Memory B cell (primary cell): ENCODE measurements at regions not wholly inside any gene's neighbourhood (a gene's known extent, or its start where the extent isn't known, plus 50 kb on each side); places are given as distances from the start of the nearest gene placed in this dataset.

Experiments used
- ATAC-seq: fragments of 150-1000 bp; cut with Tn5 transposase; 2 replicates; pipeline ENCODE4 v1.10.0; 2021; ENCODE audit warnings: low read depth, mild to moderate bottlenecking, moderate library complexity
- DNase-seq, 2 donors: peaks; one replicate each; pipeline ENCODE4 v3.0.0; 2022; ENCODE audit warnings: low spot score in 2 of 2
- H3K27ac Mint-ChIP-seq: one replicate; pipeline ENCODE4 v1.8.0; 2022; ENCODE audit warnings: mild to moderate bottlenecking, moderate library complexity, mixed read lengths
- H3K27me3 Mint-ChIP-seq: one replicate; pipeline ENCODE4 v1.8.0; 2022; ENCODE audit warnings: mixed read lengths
- H3K36me3 Mint-ChIP-seq: one replicate; pipeline ENCODE4 v1.8.0; 2022; ENCODE audit warnings: mild to moderate bottlenecking, mixed read lengths
- H3K4me1 Mint-ChIP-seq: one replicate; pipeline ENCODE4 v1.8.0; 2022; ENCODE audit warnings: mixed read lengths
- H3K4me3 Mint-ChIP-seq: one replicate; pipeline ENCODE4 v1.8.0; 2022; ENCODE audit warnings: mild to moderate bottlenecking, moderate library complexity, mixed read lengths
- H3K9me3 Mint-ChIP-seq: one replicate; pipeline ENCODE4 v1.8.0; 2022; ENCODE audit warnings: mixed read lengths

- H3K4me1 Mint-ChIP-seq = peaks cover 41% of the 10 kb centered on the region
Observed at GRCh38 chr17:77438241-77439188, 297.7 kb downstream of the SEC14L1 start.

GRCh38 chr17:77439189-77440018 is 298.6 kb downstream of the SEC14L1 start:
- Mint-ChIP-seq H3K27me3 (no peaks in the 10 kb centered on the region), H3K9me3 (no peaks in the 10 kb centered on the region), H3K4me3 (peak overlapping the region; percentile 64), H3K4me1 (peaks cover 46% of the 10 kb centered on the region), H3K27ac (peak overlapping the region; percentile 92), H3K36me3 (no peaks in the 10 kb centered on the region)
- no peak for ATAC-seq
- DNase-seq = no peak

More at GRCh38 chr17:77438241-77439188, 297.7 kb downstream of the SEC14L1 start:
- no peaks in the 10 kb centered on the region for H3K27me3 Mint-ChIP-seq
- H3K4me3 Mint-ChIP-seq = peak overlapping the region; percentile 64
- no peaks in the 10 kb centered on the region for H3K9me3 Mint-ChIP-seq
- no peak for ATAC-seq
- DNase-seq = no peak
- peak overlapping the region; percentile 92 for H3K27ac Mint-ChIP-seq
- no peaks in the 10 kb centered on the region for H3K36me3 Mint-ChIP-seq

- Mint-ChIP-seq H3K4me1 (peaks cover 54% of the 10 kb centered on the region), H3K4me3 (peak overlapping the region; percentile 65), H3K27ac (peak overlapping the region; percentile 92), H3K9me3 (no peaks in the 10 kb centered on the region), H3K36me3 (no peaks in the 10 kb centered on the region), H3K27me3 (no peaks in the 10 kb centered on the region)
- ATAC-seq (no peak), DNase-seq (no peak)
Observed at GRCh38 chr17:77440560-77440981, 299.8 kb downstream of the SEC14L1 start.

DNA sequence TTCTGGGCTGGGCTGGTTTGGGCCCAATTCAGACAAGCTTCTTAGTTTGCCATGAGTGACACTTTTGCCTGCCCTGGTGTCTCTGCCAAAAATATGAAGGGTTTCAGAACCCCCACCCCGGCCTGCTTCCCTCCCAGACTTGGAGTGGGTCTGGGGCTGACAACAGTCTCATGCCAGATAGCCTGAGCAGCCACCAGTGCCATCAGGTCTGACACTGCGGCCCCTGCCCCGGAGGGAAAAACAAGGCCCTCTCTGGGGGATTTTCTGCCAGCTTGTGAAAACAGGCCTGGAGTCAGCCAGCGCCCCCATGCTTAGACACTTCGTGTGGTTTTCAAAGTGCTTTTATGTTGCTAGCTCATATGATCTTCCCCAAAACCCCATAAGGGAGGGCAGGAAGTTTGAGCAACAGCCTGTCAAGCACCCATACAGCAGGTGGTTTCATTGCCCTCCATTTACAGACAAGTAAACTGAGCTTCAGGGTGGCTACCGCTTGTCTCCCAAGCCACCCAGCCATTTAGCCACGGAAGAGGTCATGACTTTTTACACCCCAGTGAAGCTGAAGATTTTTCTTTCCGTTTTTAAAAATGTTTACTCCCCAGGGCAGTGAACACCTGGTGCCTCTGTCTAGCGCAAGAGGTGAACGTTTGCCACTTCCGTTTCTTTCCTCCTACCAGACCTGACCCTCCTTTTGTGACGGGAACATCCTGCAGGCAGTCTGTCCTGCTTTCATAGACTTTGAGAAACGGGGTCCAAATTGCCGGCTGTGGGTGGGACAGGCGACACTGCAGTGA is 300.6 kb downstream of the SEC14L1 start:
- H3K9me3 Mint-ChIP-seq = no peaks in the 10 kb centered on the region

DNA sequence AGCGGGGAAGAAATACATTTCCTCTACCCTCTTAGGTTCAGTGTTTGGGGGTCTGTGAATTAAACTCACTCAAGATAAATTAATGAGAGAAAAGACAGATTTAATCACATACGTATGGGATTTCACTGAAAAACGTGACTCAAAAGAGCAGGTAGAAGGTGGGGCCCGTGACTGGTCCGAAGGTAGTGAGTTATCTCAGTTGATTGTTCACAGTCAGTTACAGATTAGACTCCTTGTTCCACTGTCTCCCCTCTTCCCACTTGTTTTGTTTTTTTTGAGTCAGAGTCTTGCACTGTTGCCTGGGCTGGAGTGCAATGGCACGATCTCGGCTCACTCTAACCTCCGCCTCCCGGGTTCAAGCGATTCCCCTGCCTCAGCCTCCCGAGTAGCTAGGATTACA is 301.2 kb downstream of the SEC14L1 start:
- DNase-seq = no peak
- H3K4me3 Mint-ChIP-seq = peak overlapping the region; percentile 69
- H3K9me3 Mint-ChIP-seq = no peaks in the 10 kb centered on the region
- peak overlapping the region; percentile 92 for H3K27ac Mint-ChIP-seq
- peaks cover 59% of the 10 kb centered on the region for H3K4me1 Mint-ChIP-seq
- H3K27me3 Mint-ChIP-seq = no peaks in the 10 kb centered on the region
- no peaks in the 10 kb centered on the region for H3K36me3 Mint-ChIP-seq
- no peak for ATAC-seq

More for the DNA sequence above, 300.6 kb downstream of the SEC14L1 start:
- peak; percentile 79 to 80 for DNase-seq
- Mint-ChIP-seq H3K4me3 (peak overlapping the region; percentile 69), H3K27ac (peak overlapping the region; percentile 92), H3K36me3 (no peaks in the 10 kb centered on the region), H3K27me3 (no peaks in the 10 kb centered on the region), H3K4me1 (peaks cover 54% of the 10 kb centered on the region)
- ATAC-seq = peak; percentile 62

GRCh38 chr17:77442976-77443747 is 302.4 kb downstream of the SEC14L1 start:
- H3K27ac Mint-ChIP-seq = peak overlapping the region; percentile 92
- H3K27me3 Mint-ChIP-seq = no peaks in the 10 kb centered on the region
- no peaks in the 10 kb centered on the region for H3K36me3 Mint-ChIP-seq
- H3K9me3 Mint-ChIP-seq = no peaks in the 10 kb centered on the region
- DNase-seq = no peak
- ATAC-seq = no peak
- peaks cover 60% of the 10 kb centered on the region for H3K4me1 Mint-ChIP-seq
- peak overlapping the region; percentile 24 for H3K4me3 Mint-ChIP-seq

- ATAC-seq (no peak), DNase-seq (no peak)
- H3K4me1 Mint-ChIP-seq = peaks cover 55% of the 10 kb centered on the region
- H3K36me3 Mint-ChIP-seq = no peaks in the 10 kb centered on the region
- peak overlapping the region; percentile 92 for H3K27ac Mint-ChIP-seq
- H3K27me3 Mint-ChIP-seq = no peaks in the 10 kb centered on the region
- H3K4me3 Mint-ChIP-seq = peak overlapping the region; percentile 71
- H3K9me3 Mint-ChIP-seq = no peaks in the 10 kb centered on the region
Observed at GRCh38 chr17:77443748-77444260, 303.0 kb downstream of the SEC14L1 start.

DNA sequence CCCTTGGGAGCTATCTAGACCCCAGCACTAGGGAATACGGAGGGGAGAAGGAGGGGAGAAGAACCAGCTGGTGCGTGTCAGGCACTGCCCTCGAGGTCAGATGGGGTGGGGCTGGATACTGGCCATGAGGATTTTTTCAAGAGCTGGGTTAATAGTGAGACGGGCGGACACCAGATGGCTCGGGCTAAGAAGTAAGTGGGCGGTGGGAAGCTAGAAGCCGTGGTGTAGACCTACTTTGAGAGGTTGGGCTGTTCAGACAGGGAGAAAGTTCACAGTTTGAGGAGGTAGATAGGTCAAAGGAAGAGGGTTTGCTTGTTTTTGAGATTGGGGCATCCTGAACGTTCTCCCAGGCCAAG is 303.8 kb downstream of the SEC14L1 start:
- Mint-ChIP-seq H3K36me3 (peaks cover 5% of the 10 kb centered on the region), H3K27ac (peak overlapping the region; percentile 92), H3K4me3 (peak overlapping the region; percentile 71), H3K9me3 (no peaks in the 10 kb centered on the region), H3K4me1 (peaks cover 56% of the 10 kb centered on the region), H3K27me3 (no peaks in the 10 kb centered on the region)
- DNase-seq = no peak
- ATAC-seq = no peak

- DNase-seq (peak; percentile 75 to 78), ATAC-seq (peak; percentile 65)
- Mint-ChIP-seq H3K9me3 (no peaks in the 10 kb centered on the region), H3K36me3 (peaks cover 5% of the 10 kb centered on the region), H3K4me1 (peaks cover 59% of the 10 kb centered on the region), H3K27ac (peak overlapping the region; percentile 92), H3K27me3 (no peaks in the 10 kb centered on the region), H3K4me3 (peak overlapping the region; percentile 71)
Observed at GRCh38 chr17:77444984-77445759, 304.4 kb downstream of the SEC14L1 start.

- H3K27me3 Mint-ChIP-seq = no peaks in the 10 kb centered on the region
- DNase-seq (peak in 1 of 2 donors; percentile 59), ATAC-seq (peak; percentile 37)
- H3K36me3 Mint-ChIP-seq = peaks cover 7% of the 10 kb centered on the region
- H3K4me1 Mint-ChIP-seq = peaks cover 58% of the 10 kb centered on the region
- peak overlapping the region; percentile 92 for H3K27ac Mint-ChIP-seq
- peak overlapping the region; percentile 71 for H3K4me3 Mint-ChIP-seq
- no peaks in the 10 kb centered on the region for H3K9me3 Mint-ChIP-seq
Observed at GRCh38 chr17:77445760-77446532, 305.2 kb downstream of the SEC14L1 start.

GRCh38 chr17:77446940-77447634 is 306.3 kb downstream of the SEC14L1 start:
- H3K4me3 Mint-ChIP-seq = peak overlapping the region; percentile 25
- peak overlapping the region; percentile 92 for H3K27ac Mint-ChIP-seq
- DNase-seq (no peak), ATAC-seq (no peak)
- no peaks in the 10 kb centered on the region for H3K9me3 Mint-ChIP-seq
- peaks cover 9% of the 10 kb centered on the region for H3K36me3 Mint-ChIP-seq
- no peaks in the 10 kb centered on the region for H3K27me3 Mint-ChIP-seq
- H3K4me1 Mint-ChIP-seq = peaks cover 56% of the 10 kb centered on the region
